GM12878 (cell line): ENCODE measurements at regions not wholly inside any gene's neighbourhood (a gene's known extent, or its start where the extent isn't known, plus 50 kb on each side); places are given as distances from the start of the nearest gene placed in this dataset.

Experiments used
- ATF7 ChIP-seq: fragments of 450-650 bp; IDR thresholded peaks from 2 replicates; pipeline ENCODE4 v1.6.1; 2016; ENCODE audit warnings: low read depth, mild to moderate bottlenecking
- EZH2 ChIP-seq: IDR thresholded peaks from 2 replicates; pipeline ENCODE4 v1.6.1; 2012; ENCODE audit warnings: low read depth, mild to moderate bottlenecking, control low read depth, inconsistent platforms, low read length, borderline replicate concordance; ENCODE audit not compliant: control insufficient read depth
- IKZF1 ChIP-seq: fragments of 450-650 bp; conservative IDR thresholded peaks from 2 replicates; pipeline ENCODE4 v1.6.1; 2017; ENCODE audit warnings: antibody characterized with exemption, mild to moderate bottlenecking
- NBN ChIP-seq: fragments of 450-650 bp; IDR thresholded peaks from 2 replicates; pipeline ENCODE4 v1.6.1; 2016
- POLR2A ChIP-seq: IDR thresholded peaks from 2 replicates; pipeline ENCODE4 v1.6.1; 2011; ENCODE audit warnings: low read depth, mild to moderate bottlenecking, low read length
- RFX5 ChIP-seq: IDR thresholded peaks from 2 replicates; pipeline ENCODE4 v1.6.1; 2011; ENCODE audit warnings: low read depth, low read length, improper control_type of control experiment
- TAF1 ChIP-seq: IDR thresholded peaks from 2 replicates; pipeline ENCODE4 v1.6.1; 2011; ENCODE audit warnings: mild to moderate bottlenecking, low read depth, low read length, borderline replicate concordance
- TF ChIP-seq, protein P1 (sequence below): IDR thresholded peaks from 2 replicates; pipeline ENCODE4 v1.6.1; 2012; ENCODE audit warnings: mild to moderate bottlenecking, low read depth, low read length
- TF ChIP-seq, protein P2 (sequence below): fragments of 150-350 bp; IDR thresholded peaks from 2 replicates; pipeline ENCODE4 v1.6.1; 2016; ENCODE audit warnings: low read depth, low read length
- TF ChIP-seq, protein P3 (sequence below), 3 experiments: IDR thresholded peaks in 2 of 3; conservative IDR thresholded peaks in 1 of 3; 2 replicates each; pipeline ENCODE4 v1.5.1; 2011; ENCODE audit warnings: low read depth in 3 of 3, low read length in 3 of 3, mild to moderate bottlenecking in 3 of 3, control low read depth in 2 of 3, moderate library complexity in 2 of 3, inconsistent platforms in 1 of 3, mixed read lengths in 1 of 3; ENCODE audit not compliant: control insufficient read depth in 2 of 3, insufficient read depth in 1 of 3; ENCODE audit errors: extremely low read depth in 1 of 3
- TF ChIP-seq, protein P4 (sequence below): IDR thresholded peaks from 2 replicates; pipeline ENCODE4 v1.6.1; 2011; ENCODE audit warnings: borderline replicate concordance, low read depth, mild to moderate bottlenecking, moderate library complexity, mixed read lengths, low read length; ENCODE audit not compliant: insufficient read depth; ENCODE audit errors: extremely low read length

DNA sequence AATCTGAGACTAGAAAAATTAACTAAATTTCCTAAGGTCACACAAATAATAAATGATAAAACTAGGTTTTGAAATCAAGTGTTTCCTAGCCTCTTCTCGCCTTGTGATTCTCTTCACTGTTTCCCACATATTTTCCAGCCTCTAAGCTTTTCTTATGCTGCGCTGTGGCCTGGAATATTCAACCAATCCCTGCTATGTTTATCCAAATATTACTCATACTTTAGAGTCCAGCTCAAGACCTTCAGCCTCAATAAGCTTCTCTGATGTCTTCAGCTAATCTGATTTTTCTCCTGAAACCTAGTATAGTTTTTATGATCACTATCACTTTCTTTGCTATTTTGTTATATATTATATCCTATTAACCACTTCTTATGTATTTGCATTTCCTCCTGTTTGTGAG, 303.1 kb upstream of the CDH6 start:
- TF ChIP-seq EZH2 (no peak), RFX5 (no peak), IKZF1 (no peak), TAF1 (no peak), POLR2A (no peak), ATF7 (no peak), NBN (no peak)
- TF ChIP-seq, protein P1, sequence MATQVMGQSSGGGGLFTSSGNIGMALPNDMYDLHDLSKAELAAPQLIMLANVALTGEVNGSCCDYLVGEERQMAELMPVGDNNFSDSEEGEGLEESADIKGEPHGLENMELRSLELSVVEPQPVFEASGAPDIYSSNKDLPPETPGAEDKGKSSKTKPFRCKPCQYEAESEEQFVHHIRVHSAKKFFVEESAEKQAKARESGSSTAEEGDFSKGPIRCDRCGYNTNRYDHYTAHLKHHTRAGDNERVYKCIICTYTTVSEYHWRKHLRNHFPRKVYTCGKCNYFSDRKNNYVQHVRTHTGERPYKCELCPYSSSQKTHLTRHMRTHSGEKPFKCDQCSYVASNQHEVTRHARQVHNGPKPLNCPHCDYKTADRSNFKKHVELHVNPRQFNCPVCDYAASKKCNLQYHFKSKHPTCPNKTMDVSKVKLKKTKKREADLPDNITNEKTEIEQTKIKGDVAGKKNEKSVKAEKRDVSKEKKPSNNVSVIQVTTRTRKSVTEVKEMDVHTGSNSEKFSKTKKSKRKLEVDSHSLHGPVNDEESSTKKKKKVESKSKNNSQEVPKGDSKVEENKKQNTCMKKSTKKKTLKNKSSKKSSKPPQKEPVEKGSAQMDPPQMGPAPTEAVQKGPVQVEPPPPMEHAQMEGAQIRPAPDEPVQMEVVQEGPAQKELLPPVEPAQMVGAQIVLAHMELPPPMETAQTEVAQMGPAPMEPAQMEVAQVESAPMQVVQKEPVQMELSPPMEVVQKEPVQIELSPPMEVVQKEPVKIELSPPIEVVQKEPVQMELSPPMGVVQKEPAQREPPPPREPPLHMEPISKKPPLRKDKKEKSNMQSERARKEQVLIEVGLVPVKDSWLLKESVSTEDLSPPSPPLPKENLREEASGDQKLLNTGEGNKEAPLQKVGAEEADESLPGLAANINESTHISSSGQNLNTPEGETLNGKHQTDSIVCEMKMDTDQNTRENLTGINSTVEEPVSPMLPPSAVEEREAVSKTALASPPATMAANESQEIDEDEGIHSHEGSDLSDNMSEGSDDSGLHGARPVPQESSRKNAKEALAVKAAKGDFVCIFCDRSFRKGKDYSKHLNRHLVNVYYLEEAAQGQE = no peak
- TF ChIP-seq, protein P2, sequence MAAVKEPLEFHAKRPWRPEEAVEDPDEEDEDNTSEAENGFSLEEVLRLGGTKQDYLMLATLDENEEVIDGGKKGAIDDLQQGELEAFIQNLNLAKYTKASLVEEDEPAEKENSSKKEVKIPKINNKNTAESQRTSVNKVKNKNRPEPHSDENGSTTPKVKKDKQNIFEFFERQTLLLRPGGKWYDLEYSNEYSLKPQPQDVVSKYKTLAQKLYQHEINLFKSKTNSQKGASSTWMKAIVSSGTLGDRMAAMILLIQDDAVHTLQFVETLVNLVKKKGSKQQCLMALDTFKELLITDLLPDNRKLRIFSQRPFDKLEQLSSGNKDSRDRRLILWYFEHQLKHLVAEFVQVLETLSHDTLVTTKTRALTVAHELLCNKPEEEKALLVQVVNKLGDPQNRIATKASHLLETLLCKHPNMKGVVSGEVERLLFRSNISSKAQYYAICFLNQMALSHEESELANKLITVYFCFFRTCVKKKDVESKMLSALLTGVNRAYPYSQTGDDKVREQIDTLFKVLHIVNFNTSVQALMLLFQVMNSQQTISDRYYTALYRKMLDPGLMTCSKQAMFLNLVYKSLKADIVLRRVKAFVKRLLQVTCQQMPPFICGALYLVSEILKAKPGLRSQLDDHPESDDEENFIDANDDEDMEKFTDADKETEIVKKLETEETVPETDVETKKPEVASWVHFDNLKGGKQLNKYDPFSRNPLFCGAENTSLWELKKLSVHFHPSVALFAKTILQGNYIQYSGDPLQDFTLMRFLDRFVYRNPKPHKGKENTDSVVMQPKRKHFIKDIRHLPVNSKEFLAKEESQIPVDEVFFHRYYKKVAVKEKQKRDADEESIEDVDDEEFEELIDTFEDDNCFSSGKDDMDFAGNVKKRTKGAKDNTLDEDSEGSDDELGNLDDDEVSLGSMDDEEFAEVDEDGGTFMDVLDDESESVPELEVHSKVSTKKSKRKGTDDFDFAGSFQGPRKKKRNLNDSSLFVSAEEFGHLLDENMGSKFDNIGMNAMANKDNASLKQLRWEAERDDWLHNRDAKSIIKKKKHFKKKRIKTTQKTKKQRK = no peak
- TF ChIP-seq, protein P3, sequence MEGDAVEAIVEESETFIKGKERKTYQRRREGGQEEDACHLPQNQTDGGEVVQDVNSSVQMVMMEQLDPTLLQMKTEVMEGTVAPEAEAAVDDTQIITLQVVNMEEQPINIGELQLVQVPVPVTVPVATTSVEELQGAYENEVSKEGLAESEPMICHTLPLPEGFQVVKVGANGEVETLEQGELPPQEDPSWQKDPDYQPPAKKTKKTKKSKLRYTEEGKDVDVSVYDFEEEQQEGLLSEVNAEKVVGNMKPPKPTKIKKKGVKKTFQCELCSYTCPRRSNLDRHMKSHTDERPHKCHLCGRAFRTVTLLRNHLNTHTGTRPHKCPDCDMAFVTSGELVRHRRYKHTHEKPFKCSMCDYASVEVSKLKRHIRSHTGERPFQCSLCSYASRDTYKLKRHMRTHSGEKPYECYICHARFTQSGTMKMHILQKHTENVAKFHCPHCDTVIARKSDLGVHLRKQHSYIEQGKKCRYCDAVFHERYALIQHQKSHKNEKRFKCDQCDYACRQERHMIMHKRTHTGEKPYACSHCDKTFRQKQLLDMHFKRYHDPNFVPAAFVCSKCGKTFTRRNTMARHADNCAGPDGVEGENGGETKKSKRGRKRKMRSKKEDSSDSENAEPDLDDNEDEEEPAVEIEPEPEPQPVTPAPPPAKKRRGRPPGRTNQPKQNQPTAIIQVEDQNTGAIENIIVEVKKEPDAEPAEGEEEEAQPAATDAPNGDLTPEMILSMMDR (IDR thresholded peaks at IDR 0.05 in 2 of 3, conservative IDR thresholded peaks at IDR 0.05 in 1 of 3; ENCODE audit: control insufficient read depth in 2 of 3, extremely low read depth in 1 of 3, insufficient read depth in 1 of 3, low read depth in 3 of 3, low read length in 3 of 3) = no peak
- TF ChIP-seq, protein P4, sequence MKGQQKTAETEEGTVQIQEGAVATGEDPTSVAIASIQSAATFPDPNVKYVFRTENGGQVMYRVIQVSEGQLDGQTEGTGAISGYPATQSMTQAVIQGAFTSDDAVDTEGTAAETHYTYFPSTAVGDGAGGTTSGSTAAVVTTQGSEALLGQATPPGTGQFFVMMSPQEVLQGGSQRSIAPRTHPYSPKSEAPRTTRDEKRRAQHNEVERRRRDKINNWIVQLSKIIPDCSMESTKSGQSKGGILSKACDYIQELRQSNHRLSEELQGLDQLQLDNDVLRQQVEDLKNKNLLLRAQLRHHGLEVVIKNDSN = no peak
